GM12878 (cell line): ENCODE measurements at regions not wholly inside any gene's neighbourhood (a gene's known extent, or its start where the extent isn't known, plus 50 kb on each side); places are given as distances from the start of the nearest gene placed in this dataset.

ENCODE experiments used
- CBFB ChIP-seq: IDR thresholded peaks from 2 replicates; pipeline ENCODE4 v1.6.1; 2016; ENCODE audit warnings: antibody characterized with exemption, low read depth
- CTCF ChIP-seq, 3 experiments: IDR thresholded peaks in 2 of 3; conservative IDR thresholded peaks in 1 of 3; 2 replicates each; pipeline ENCODE4 v1.5.1; 2011; ENCODE audit warnings: low read depth in 3 of 3, low read length in 3 of 3, mild to moderate bottlenecking in 3 of 3, control low read depth in 2 of 3, moderate library complexity in 2 of 3, inconsistent platforms in 1 of 3, mixed read lengths in 1 of 3; ENCODE audit not compliant: control insufficient read depth in 2 of 3, insufficient read depth in 1 of 3; ENCODE audit errors: extremely low read depth in 1 of 3
- EP300 ChIP-seq, 2 experiments: fragments of 150-350 bp in 1 of 2; IDR thresholded peaks; 2 replicates each; pipeline ENCODE4 v1.6.1; 2011 to 2012; ENCODE audit warnings: low read depth in 2 of 2, low read length in 2 of 2, borderline replicate concordance in 1 of 2, improper control_type of control experiment in 1 of 2, inconsistent platforms in 1 of 2; ENCODE audit not compliant: control insufficient read depth in 1 of 2
- ESRRA ChIP-seq: IDR thresholded peaks from 2 replicates; pipeline ENCODE4 v1.6.1; 2012; ENCODE audit warnings: mild to moderate bottlenecking, low read length, improper control_type of control experiment
- EZH2 ChIP-seq: IDR thresholded peaks from 2 replicates; pipeline ENCODE4 v1.6.1; 2012; ENCODE audit warnings: low read depth, mild to moderate bottlenecking, control low read depth, inconsistent platforms, low read length, borderline replicate concordance; ENCODE audit not compliant: control insufficient read depth
- POLR2A ChIP-seq: IDR thresholded peaks from 2 replicates; pipeline ENCODE4 v1.6.1; 2011; ENCODE audit warnings: low read depth, mild to moderate bottlenecking, low read length
- POU2F2 ChIP-seq: IDR thresholded peaks from 3 replicates; pipeline ENCODE4 v1.6.1; 2011; ENCODE audit warnings: low read depth, mild to moderate bottlenecking, low read length, borderline replicate concordance
- RFX5 ChIP-seq: IDR thresholded peaks from 2 replicates; pipeline ENCODE4 v1.6.1; 2011; ENCODE audit warnings: low read depth, low read length, improper control_type of control experiment
- SKIL ChIP-seq: fragments of 450-650 bp; IDR thresholded peaks from 2 replicates; pipeline ENCODE4 v1.6.1; 2017; ENCODE audit warnings: mild to moderate bottlenecking, low read depth, inconsistent platforms; ENCODE audit not compliant: poor library complexity, severe bottlenecking
- SREBF1 ChIP-seq: IDR thresholded peaks from 2 replicates; pipeline ENCODE4 v1.6.1; 2012; ENCODE audit warnings: mild to moderate bottlenecking, low read length
- TF ChIP-seq, protein P1 (sequence below): IDR thresholded peaks from 2 replicates; pipeline ENCODE4 v1.6.1; 2011; ENCODE audit warnings: low read depth, mild to moderate bottlenecking, low read length, moderate library complexity, borderline replicate concordance; ENCODE audit errors: extremely low read depth

DNA sequence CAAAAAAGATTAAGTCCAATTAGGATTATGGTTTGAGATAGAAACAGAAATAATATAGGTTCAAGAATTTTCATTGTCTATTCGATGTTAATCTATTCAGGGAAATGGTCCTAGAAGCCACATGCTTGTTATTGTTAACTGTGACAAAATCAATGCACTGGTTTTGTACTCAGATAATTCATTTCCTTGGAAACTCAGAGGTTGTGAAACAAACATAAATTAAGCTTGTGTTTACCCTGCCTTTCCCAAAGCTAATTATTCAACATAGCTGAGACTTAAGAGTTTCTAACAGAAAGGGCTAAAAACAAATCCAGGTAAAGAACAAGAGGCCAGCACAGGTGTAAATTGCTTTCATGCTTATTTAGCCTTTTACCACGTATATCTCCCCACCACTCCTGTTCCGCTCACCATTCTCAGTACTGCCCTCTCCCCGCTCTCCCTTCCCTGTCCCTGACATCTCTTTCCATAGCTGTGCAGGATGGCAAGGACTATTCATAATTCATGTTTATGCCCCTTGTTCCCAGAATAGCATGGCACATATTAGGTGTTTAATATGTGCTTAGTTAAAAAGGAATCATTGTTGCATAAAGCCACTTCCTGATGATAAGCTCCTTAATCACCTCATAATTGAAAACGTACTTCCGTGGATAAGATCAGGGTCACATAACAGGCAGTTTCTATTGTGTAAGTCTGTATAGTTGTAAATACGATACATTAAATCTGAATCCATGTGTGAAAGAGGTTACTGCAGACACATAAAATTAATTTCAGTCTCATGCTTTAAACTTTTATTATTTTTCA, 131.8 kb upstream of the USP15 start:
- TF ChIP-seq POU2F2 (no peak), POLR2A (no peak), RFX5 (no peak), CTCF (IDR thresholded peaks at IDR 0.05 in 2 of 3, conservative IDR thresholded peaks at IDR 0.05 in 1 of 3; ENCODE audit: control insufficient read depth in 2 of 3, extremely low read depth in 1 of 3, insufficient read depth in 1 of 3, low read depth in 3 of 3, low read length in 3 of 3) (no peak), SKIL (no peak), CBFB (no peak), ESRRA (no peak), EP300 (IDR thresholded peaks at IDR 0.05; ENCODE audit: borderline replicate concordance in 1 of 2, control insufficient read depth in 1 of 2, low read depth in 2 of 2, low read length in 2 of 2) (no peak), SREBF1 (no peak), EZH2 (no peak)
- TF ChIP-seq, protein P1, sequence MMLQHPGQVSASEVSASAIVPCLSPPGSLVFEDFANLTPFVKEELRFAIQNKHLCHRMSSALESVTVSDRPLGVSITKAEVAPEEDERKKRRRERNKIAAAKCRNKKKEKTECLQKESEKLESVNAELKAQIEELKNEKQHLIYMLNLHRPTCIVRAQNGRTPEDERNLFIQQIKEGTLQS = no peak
